Fibroblast of skin of left biceps (primary cell): ENCODE measurements at regions not wholly inside any gene's neighbourhood (a gene's known extent, or its start where the extent isn't known, plus 50 kb on each side); places are given as distances from the start of the nearest gene placed in this dataset.
A peak's percentile ranks its signal among the peaks of the same experiment; 100 is the strongest.

Experiments used
- DNase-seq, 2 experiments: peaks; one replicate each; pipeline ENCODE4 v3.0.0-alpha.2; 2013; ENCODE audit warnings: low read depth in 2 of 2

GRCh38 chr11:113634940-113635575 lies 71.0 kb downstream of the TMPRSS5 start:
- no peak for DNase-seq

- no peak for DNase-seq
These were observed 73.1 kb downstream of the TMPRSS5 start for GRCh38 chr11:113632981-113633380.

- DNase-seq, result no peak
These were observed 76.5 kb downstream of the TMPRSS5 start for GRCh38 chr11:113629562-113629961.

- DNase-seq, result no peak
These were observed 77.2 kb downstream of the TMPRSS5 start for GRCh38 chr11:113628912-113629311.

- DNase-seq, result no peak
These were observed 78.2 kb downstream of the TMPRSS5 start for GRCh38 chr11:113627946-113628345.

GRCh38 chr11:113627297-113627696 lies 78.8 kb downstream of the TMPRSS5 start:
- DNase-seq, result no peak

GRCh38 chr11:113626736-113627135 lies 79.4 kb downstream of the TMPRSS5 start:
- no peak for DNase-seq

GRCh38 chr11:113623114-113623513 lies 83.0 kb downstream of the TMPRSS5 start:
- no peak for DNase-seq

- DNase-seq, result peak in 1 of 2 experiments; percentile 12
These were observed 87.7 kb downstream of the TMPRSS5 start for GRCh38 chr11:113618360-113618759.

- DNase-seq, result no peak
These were observed 90.3 kb downstream of the TMPRSS5 start for GRCh38 chr11:113615773-113616172.

GRCh38 chr11:113615098-113615497 lies 91.0 kb downstream of the TMPRSS5 start:
- no peak for DNase-seq

- DNase-seq, result no peak
These were observed 92.0 kb downstream of the TMPRSS5 start for GRCh38 chr11:113614097-113614496.

GRCh38 chr11:113613619-113614018 lies 92.5 kb downstream of the TMPRSS5 start:
- no peak for DNase-seq

GRCh38 chr11:113604186-113604585 lies 101.9 kb downstream of the TMPRSS5 start:
- no peak for DNase-seq

- no peak for DNase-seq
These were observed 102.6 kb downstream of the TMPRSS5 start for GRCh38 chr11:113603277-113604059.

GRCh38 chr11:113602483-113602882 lies 103.6 kb downstream of the TMPRSS5 start:
- DNase-seq, result no peak

GRCh38 chr11:113596658-113597057 lies 109.5 kb downstream of the TMPRSS5 start:
- no peak for DNase-seq

GRCh38 chr11:113595810-113596594 lies 110.1 kb downstream of the TMPRSS5 start:
- no peak for DNase-seq

- DNase-seq, result no peak
These were observed 112.3 kb downstream of the TMPRSS5 start for GRCh38 chr11:113593698-113594308.

GRCh38 chr11:113591117-113591516 lies 115.0 kb downstream of the TMPRSS5 start:
- no peak for DNase-seq

GRCh38 chr11:113587308-113587739 lies 112.1 kb upstream of the DRD2 start:
- no peak for DNase-seq

GRCh38 chr11:113584371-113584770 lies 109.2 kb upstream of the DRD2 start:
- no peak for DNase-seq
